Loucy (cell line): ENCODE measurements at regions not wholly inside any gene's neighbourhood (a gene's known extent, or its start where the extent isn't known, plus 50 kb on each side); places are given as distances from the start of the nearest gene placed in this dataset.

ENCODE experiments used
- H2AFZ ChIP-seq: fragments of 200-600 bp; sonication (generic); 2 replicates; pipeline ENCODE4 v1.6.0; 2016; ENCODE audit warnings: antibody characterized with exemption, mild to moderate bottlenecking, low read length, moderate library complexity
- H3F3A ChIP-seq: fragments of 200-600 bp; 2 replicates; pipeline ENCODE4 v1.6.0; 2016; ENCODE audit warnings: antibody characterized with exemption, low read depth, mild to moderate bottlenecking
- H3K27me3 ChIP-seq: fragments of 200-600 bp; sonication (generic); 2 replicates; pipeline ENCODE4 v1.6.1; 2014; ENCODE audit warnings: low read length, mild to moderate bottlenecking; ENCODE audit not compliant: insufficient read depth, poor library complexity, severe bottlenecking
- H3K36me3 ChIP-seq: fragments of 200-600 bp; sonication (generic); 2 replicates; pipeline ENCODE4 v1.6.1; 2016; ENCODE audit warnings: low read length; ENCODE audit not compliant: insufficient read depth
- H3K4me1 ChIP-seq: fragments of 200-600 bp; sonication (generic); 2 replicates; pipeline ENCODE4 v1.5.1; 2014; ENCODE audit warnings: low read length, mild to moderate bottlenecking; ENCODE audit not compliant: insufficient read depth, poor library complexity, severe bottlenecking
- H3K4me2 ChIP-seq: fragments of 200-600 bp; sonication (generic); 2 replicates; pipeline ENCODE4 v1.6.0; 2014; ENCODE audit warnings: antibody characterized with exemption, low read length, low read depth, mild to moderate bottlenecking; ENCODE audit not compliant: poor library complexity, severe bottlenecking
- H3K4me3 ChIP-seq: fragments of 200-600 bp; sonication (generic); 2 replicates; pipeline ENCODE4 v1.5.1; 2014; ENCODE audit warnings: low read length, mild to moderate bottlenecking, mixed read lengths; ENCODE audit not compliant: poor library complexity, severe bottlenecking
- H3K79me2 ChIP-seq: fragments of 200-600 bp; sonication (generic); 2 replicates; pipeline ENCODE4 v1.6.1; 2014; ENCODE audit warnings: low read length; ENCODE audit not compliant: insufficient read depth
- H3K9ac ChIP-seq: fragments of 200-600 bp; sonication (generic); 2 replicates; pipeline ENCODE4 v1.6.0; 2014; ENCODE audit warnings: mild to moderate bottlenecking, low read depth, low read length, moderate library complexity; ENCODE audit not compliant: poor library complexity, severe bottlenecking
- H3K9me2 ChIP-seq: fragments of 200-600 bp; sonication (generic); replicated peaks from 2 replicates; pipeline ENCODE4 v1.6.1; 2016; ENCODE audit warnings: low read depth, low read length, mixed read lengths
- H3K9me3 ChIP-seq: fragments of 200-600 bp; sonication (generic); 2 replicates; pipeline ENCODE4 v1.6.1; 2014; ENCODE audit warnings: mild to moderate bottlenecking, antibody characterized with exemption, low read length, low read depth; ENCODE audit not compliant: insufficient read depth
- H4K20me1 ChIP-seq: fragments of 200-600 bp; sonication (generic); 2 replicates; pipeline ENCODE4 v1.6.0; 2014; ENCODE audit warnings: antibody characterized with exemption, low read length, mild to moderate bottlenecking; ENCODE audit not compliant: insufficient read depth, poor library complexity, severe bottlenecking
- CTCF ChIP-seq: fragments of 200-600 bp; sonication (generic); conservative IDR thresholded peaks from 2 replicates; pipeline ENCODE4 v1.5.1; 2014; ENCODE audit warnings: mild to moderate bottlenecking, antibody characterized with exemption, low read length
- EZH2phosphoT487 ChIP-seq: fragments of 200-600 bp; IDR thresholded peaks from 2 replicates; pipeline ENCODE4 v1.6.1; 2018; ENCODE audit warnings: antibody characterized with exemption, mild to moderate bottlenecking, moderate library complexity, borderline replicate concordance

- Histone ChIP-seq H3K9me2 (no peaks in the 10 kb centered on the region), H3K4me1 (no peaks in the 10 kb centered on the region), H3K27me3 (no peaks in the 10 kb centered on the region)
These were observed 638.3 kb upstream of the GRIA3 start for GRCh38 chrX:122545778-122546177.

DNA sequence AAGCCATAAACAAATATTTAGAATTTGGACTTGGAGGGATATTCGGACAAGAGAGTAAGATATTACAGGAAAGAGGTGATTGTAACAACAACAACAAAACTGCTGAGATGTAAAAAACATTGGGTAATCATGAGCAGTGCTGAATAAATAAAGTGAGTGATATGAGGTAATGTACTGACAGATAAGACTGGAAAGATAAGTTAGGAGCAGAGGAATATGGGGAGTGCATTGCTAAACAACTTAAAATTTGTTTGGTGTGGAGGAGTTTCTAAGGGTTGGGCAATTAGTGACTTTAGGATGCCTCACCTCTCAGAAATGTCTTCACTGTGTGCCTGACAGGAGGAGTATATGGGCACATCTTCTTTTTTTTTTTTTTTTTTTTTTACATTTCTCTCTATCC lies 637.8 kb upstream of the GRIA3 start:
- Histone ChIP-seq H3K36me3 (no peaks in the 10 kb centered on the region), H3K4me3 (no peak overlapping the region), H3K9ac (no peak overlapping the region), H3K9me2 (no peaks in the 10 kb centered on the region), H3K79me2 (no peaks in the 10 kb centered on the region), H3K4me2 (no peak overlapping the region), H3K4me1 (no peaks in the 10 kb centered on the region), H4K20me1 (no peaks in the 10 kb centered on the region), H3K27me3 (no peaks in the 10 kb centered on the region), H3F3A (no peaks in the 10 kb centered on the region), H2AFZ (no peak overlapping the region), H3K9me3 (no peaks in the 10 kb centered on the region)
- TF ChIP-seq CTCF (no peak), EZH2phosphoT487 (no peak)

More at GRCh38 chrX:122545778-122546177, 638.3 kb upstream of the GRIA3 start:
- Histone ChIP-seq H3K9ac (no peak overlapping the region), H3K36me3 (no peaks in the 10 kb centered on the region), H3K4me3 (no peak overlapping the region), H3K4me2 (no peak overlapping the region), H4K20me1 (no peaks in the 10 kb centered on the region), H3F3A (no peaks in the 10 kb centered on the region), H3K79me2 (no peaks in the 10 kb centered on the region), H2AFZ (no peak overlapping the region), H3K9me3 (no peaks in the 10 kb centered on the region)
- no peak for TF ChIP-seq EZH2phosphoT487
- no peak for TF ChIP-seq CTCF

- TF ChIP-seq EZH2phosphoT487 (no peak), CTCF (no peak)
- no peaks in the 10 kb centered on the region for H3K9me3 ChIP-seq
- no peak overlapping the region for H3K4me3 ChIP-seq
- H4K20me1 ChIP-seq: no peaks in the 10 kb centered on the region
- no peaks in the 10 kb centered on the region for H3K9me2 ChIP-seq
- no peak overlapping the region for H3K4me2 ChIP-seq
- H3K79me2 ChIP-seq: no peaks in the 10 kb centered on the region
- H2AFZ ChIP-seq: no peak overlapping the region
- no peaks in the 10 kb centered on the region for H3F3A ChIP-seq
- no peak overlapping the region for H3K9ac ChIP-seq
- H3K4me1 ChIP-seq: no peaks in the 10 kb centered on the region
- H3K27me3 ChIP-seq: no peaks in the 10 kb centered on the region
- H3K36me3 ChIP-seq: no peaks in the 10 kb centered on the region
These were observed 631.7 kb upstream of the GRIA3 start for GRCh38 chrX:122552286-122552800.
